ENCODE measurements at regions not wholly inside any gene's neighbourhood (a gene's known extent, or its start where the extent isn't known, plus 50 kb on each side); places are given as distances from the start of the nearest gene placed in this dataset.
A peak's percentile ranks its signal among the peaks of the same experiment; 100 is the strongest.
"Not testable (repeated sequence)": the region's sequence is repeated elsewhere in the genome, so short reads cannot be mapped to it uniquely, and the experiment has no call there.

DNA sequence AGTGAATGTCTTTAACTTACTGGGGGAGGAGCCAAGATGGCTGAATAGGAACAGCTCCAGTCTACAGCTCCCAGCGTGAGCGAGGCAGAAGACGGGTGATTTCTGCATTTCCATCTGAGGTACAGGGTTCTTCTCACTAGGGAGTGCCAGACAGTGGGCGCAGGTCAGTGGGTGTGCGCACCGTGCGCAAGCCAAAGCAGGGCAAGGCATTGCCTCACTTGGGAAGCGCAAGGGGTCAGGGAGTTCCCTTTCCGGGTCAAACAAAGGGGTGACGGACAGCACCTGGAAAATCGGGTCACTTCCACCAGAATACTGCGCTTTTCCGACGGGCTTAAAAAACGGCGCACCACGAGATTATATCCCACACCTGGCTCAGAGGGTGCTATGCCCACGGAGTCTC, 187.3 kb downstream of the CHIC2 start:
- DNase-seq (ENCODE audit: low spot score), result not testable (repeated sequence)

- DNase-seq (ENCODE audit: low spot score), result no peak
Measured at GRCh38 chr4:53866055-53866454, 198.3 kb downstream of the CHIC2 start.

- DNase-seq (ENCODE audit: low spot score), result no peak
Measured at GRCh38 chr4:53865054-53865453, 199.4 kb downstream of the CHIC2 start.

GRCh38 chr4:53863736-53864365, 200.6 kb downstream of the CHIC2 start:
- peak; percentile 93 for DNase-seq (ENCODE audit: low spot score)

- no peak for DNase-seq (ENCODE audit: low spot score)
Measured at GRCh38 chr4:53863158-53863557, 201.2 kb downstream of the CHIC2 start.

DNA sequence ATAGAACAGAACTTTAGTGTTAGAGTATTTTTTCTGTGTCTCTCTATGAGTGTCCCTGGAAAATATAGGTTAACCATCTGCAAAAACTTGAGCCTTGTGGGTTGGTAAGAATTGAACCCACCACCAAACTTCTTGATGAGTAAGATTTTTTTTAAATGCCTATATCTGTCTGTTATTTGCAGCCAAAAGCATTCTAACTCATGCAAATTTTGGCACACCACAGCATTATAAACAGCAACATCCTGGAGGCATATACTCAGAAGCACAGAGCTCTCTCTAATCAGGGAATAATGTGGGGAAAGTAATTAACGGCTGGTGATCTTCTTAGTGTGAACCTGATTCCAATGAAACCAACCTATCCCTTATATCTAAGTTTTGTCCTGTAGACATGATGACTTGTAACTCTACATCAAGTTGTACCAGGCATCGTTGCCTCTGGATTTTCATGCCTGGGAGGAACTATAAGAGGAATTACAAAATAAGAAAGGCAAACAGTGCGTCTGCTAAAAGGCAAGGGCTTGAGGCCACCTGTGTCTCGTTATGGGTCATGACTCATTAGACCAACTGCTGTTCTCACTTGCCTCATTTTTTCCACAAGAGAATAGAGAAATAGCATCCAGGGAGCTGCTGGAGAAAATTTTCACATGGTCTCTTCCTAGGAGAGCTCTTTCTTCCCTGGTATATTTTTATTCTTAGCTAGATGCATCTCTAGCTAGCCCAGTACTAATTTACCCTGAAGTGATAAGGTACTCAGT, 202.4 kb downstream of the CHIC2 start:
- DNase-seq (ENCODE audit: low spot score), result no peak

GRCh38 chr4:53859305-53859704, 205.1 kb downstream of the CHIC2 start:
- no peak for DNase-seq (ENCODE audit: low spot score)

DNA sequence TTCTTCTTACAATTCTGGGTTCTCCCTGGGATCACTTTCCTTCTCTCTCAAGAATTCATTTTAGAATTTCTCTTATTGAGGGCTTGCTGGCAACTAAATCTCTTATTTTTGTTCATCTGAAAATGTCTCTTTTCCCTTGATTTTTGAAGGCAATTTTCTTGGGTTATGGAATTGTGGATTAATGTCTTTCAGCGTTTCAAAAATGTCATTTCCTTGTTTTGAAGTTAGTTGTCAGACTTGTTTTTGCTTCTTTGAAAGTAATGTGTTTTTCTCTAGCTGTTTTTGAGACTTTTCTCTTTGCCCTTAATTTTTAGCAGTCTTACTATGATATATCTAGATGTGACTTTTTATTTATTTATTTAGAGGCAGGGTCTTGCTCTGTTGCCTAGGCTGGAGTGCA, 205.7 kb downstream of the CHIC2 start:
- no peak for DNase-seq (ENCODE audit: low spot score)

DNA sequence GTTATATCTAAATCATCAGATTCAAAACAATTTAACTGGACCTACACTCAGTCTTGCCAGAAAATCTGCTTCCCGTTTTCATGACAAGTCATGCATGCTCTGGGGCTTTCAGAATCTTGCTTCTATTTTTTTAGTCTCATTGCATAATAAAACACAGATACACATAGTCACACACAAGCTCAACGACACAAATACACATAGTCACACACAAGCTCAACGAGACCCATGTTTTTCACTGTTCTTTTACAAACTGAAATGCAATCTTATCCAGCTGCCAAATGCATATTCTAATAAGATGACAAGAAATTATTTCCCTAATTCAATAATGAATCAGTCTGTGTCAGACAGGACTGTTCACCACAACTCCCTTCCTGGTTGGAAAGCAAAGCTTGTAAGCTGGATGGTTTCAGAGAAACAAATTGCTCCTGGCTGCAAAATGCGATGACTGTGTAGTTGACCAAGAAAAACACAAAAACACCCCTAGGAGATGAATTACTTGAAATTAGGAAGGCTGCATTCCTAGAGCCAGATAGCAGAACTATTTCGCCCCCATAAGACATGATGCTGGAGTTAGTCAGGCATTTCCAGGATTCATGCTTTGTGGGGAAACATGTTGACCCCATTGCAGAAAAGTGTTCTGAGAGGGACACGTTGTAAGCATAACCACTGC, 208.7 kb downstream of the CHIC2 start:
- DNase-seq (ENCODE audit: low spot score), result no peak

DNA sequence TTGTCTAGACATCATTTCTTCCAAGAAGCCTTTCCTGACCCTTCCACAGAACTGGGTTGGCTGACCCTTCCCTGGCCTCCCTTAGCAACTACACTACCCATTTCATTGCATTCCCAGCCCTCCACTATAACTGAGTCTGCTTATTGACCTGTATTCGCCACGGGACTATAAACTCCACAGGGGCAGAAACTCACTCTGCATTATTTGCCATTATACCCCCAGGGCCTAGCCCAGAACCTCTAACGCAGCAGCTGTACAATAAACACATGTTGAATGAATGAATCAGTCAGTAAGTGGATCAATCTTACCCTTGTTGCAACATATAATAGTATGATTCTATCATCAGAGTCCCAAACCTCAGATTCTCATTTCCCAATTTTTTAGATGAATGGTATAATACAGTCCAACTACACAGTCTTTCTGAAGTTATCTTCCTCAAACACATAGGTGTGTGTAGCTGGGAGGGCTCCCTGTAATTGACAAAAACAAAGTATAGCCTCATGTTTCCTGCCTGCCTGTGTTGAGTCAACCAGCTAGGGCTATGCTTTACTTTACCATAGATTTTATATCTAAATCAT, 209.3 kb downstream of the CHIC2 start:
- no peak for DNase-seq (ENCODE audit: low spot score)

- DNase-seq (ENCODE audit: low spot score), result no peak
Measured at GRCh38 chr4:53852343-53852742, 212.1 kb downstream of the CHIC2 start.

DNA sequence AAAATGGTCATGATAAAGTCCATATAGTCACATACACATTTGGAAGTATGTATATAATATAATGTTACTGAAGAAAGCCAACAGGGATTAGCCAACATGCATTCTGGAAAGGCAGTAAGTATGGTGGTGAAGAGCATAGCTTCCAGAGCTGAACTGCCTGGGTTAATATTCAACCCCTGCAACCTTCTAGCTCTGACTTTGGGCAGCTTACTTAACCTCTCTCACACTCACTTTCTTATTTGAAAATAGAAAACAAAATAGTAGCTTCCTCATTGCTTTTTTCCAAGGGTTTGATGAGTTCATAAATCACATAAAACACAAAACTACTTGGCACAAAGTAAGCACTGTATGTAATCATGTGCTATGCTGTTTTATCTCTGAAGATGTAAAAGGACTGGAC, 216.4 kb downstream of the CHIC2 start:
- no peak for DNase-seq (ENCODE audit: low spot score)

- no peak for DNase-seq (ENCODE audit: low spot score)
Measured at GRCh38 chr4:53844551-53844950, 219.9 kb downstream of the CHIC2 start.

GRCh38 chr4:53844133-53844532, 220.3 kb downstream of the CHIC2 start:
- DNase-seq (ENCODE audit: low spot score), result no peak

- no peak for DNase-seq (ENCODE audit: low spot score)
Measured at GRCh38 chr4:53841711-53842110, 222.7 kb downstream of the CHIC2 start.

- no peak for DNase-seq (ENCODE audit: low spot score)
Measured at GRCh38 chr4:53840643-53841042, 223.8 kb downstream of the CHIC2 start.

GRCh38 chr4:53833302-53834003, 231.0 kb downstream of the CHIC2 start:
- DNase-seq (ENCODE audit: low spot score), result not testable (repeated sequence)

- no peak for DNase-seq (ENCODE audit: low spot score)
Measured at GRCh38 chr4:53832549-53832948, 231.9 kb downstream of the CHIC2 start.

GRCh38 chr4:53830511-53830910, 233.9 kb downstream of the CHIC2 start:
- DNase-seq (ENCODE audit: low spot score), result no peak

- no peak for DNase-seq (ENCODE audit: low spot score)
Measured at GRCh38 chr4:53821179-53821851, 230.0 kb upstream of the LNX1 start.

GRCh38 chr4:53818104-53818503, 226.8 kb upstream of the LNX1 start:
- no peak for DNase-seq (ENCODE audit: low spot score)
